ENCODE measurements at regions not wholly inside any gene's neighbourhood (a gene's known extent, or its start where the extent isn't known, plus 50 kb on each side); places are given as distances from the start of the nearest gene placed in this dataset.

DNA sequence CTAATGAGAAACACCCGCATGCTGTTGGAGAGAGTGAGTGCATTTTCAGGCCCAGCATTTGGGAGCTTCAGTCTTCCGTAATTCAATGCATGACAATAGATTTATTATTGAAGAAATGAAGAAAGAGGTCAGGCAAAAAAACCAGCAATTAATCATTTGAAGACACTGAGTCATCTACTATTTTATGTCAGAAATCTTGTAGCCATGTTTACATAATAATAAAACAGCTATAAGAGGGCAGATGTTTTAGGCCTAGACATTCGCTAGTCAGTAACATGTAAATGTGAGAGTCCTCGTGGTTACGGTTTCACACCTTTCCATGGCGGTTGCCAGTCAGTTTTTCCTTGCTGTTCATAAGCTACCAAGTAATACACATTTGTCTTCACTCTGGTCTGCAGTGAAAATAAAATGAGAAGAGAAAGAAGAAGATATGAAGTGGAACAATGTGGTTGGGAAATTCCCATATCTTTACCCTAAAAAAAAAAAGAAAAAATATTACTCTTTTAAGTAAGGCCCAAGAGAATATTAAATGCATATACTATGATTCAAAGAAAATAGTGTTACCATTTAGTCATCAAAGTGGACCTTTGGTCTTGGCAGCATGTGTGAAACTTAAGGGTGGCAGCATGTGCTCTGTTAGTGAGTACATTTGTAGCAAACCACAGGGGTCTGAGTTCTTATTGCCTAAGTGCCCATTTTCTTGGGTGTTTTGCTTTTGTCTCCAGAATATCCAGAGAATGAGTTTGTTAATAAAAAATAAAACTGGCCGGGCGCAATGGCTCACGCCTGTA lies 140.5 kb upstream of the TBL1XR1 start:
- Histone ChIP-seq H3K9ac (replicated peaks in 1 of 4; ENCODE audit: extremely low read depth in 1 of 4, low read depth in 3 of 4, low read length in 3 of 4) (no peak overlapping the region), H4K91ac (replicated peaks; ENCODE audit: insufficient read length, low read length) (no peak overlapping the region), H3K23ac (ENCODE audit: insufficient read length) (no peak overlapping the region), H3K23me2 (ENCODE audit: low read depth, low read length) (no peaks in the 10 kb centered on the region), H3K56ac (replicated peaks; ENCODE audit: insufficient read length, low read depth, low read length) (no peak overlapping the region), H3K4me2 (ENCODE audit: insufficient read depth in 1 of 2, low read depth in 2 of 2, low read length in 2 of 2) (no peak overlapping the region), H4K20me1 (replicated peaks in 1 of 2; ENCODE audit: control insufficient read depth in 1 of 2, insufficient read depth in 2 of 2, low read length in 2 of 2) (no peaks in the 10 kb centered on the region), H2AFZ (ENCODE audit: low read length) (no peak overlapping the region), H3K4me3 (ENCODE audit: extremely low read depth in 1 of 4, insufficient read depth in 2 of 4, low read depth in 3 of 4, low read length in 4 of 4) (no peak overlapping the region), H2BK20ac (ENCODE audit: low read length) (no peak overlapping the region), H3K79me1 (ENCODE audit: low read depth, low read length) (no peaks in the 10 kb centered on the region), H4K8ac (ENCODE audit: extremely low read depth, insufficient read depth, low read length) (no peak overlapping the region), H3K9me3 (ENCODE audit: insufficient read depth in 2 of 2, low read depth in 1 of 2, low read length in 1 of 2) (no peaks in the 10 kb centered on the region), H3K36me3 (ENCODE audit: control insufficient read depth in 2 of 4, insufficient read depth in 4 of 4, low read length in 3 of 4) (no peaks in the 10 kb centered on the region), H2BK12ac (ENCODE audit: low read depth, low read length) (no peak overlapping the region), H2BK120ac (replicated peaks; ENCODE audit: low read depth, low read length) (no peak overlapping the region), H4K5ac (ENCODE audit: insufficient read length, low read depth, low read length) (no peak overlapping the region), H3K4me1 (replicated peaks in 1 of 4; ENCODE audit: control insufficient read depth in 3 of 4, insufficient read depth in 4 of 4, low read length in 3 of 4) (no peaks in the 10 kb centered on the region), H3K4ac (replicated peaks; ENCODE audit: insufficient read length, low read depth, low read length) (no peak overlapping the region), H3K18ac (ENCODE audit: extremely low read depth, low read length) (no peak overlapping the region), H3K27me3 (replicated peaks in 1 of 4; ENCODE audit: control insufficient read depth in 3 of 4, extremely low read depth in 1 of 4, insufficient read depth in 3 of 4, low read length in 3 of 4) (peaks cover 2 to 10% (median 8%) of the 10 kb centered on the region in 4 experiments), H2AK5ac (ENCODE audit: low read depth, low read length) (no peak overlapping the region), H3K14ac (ENCODE audit: insufficient read length) (no peak overlapping the region), H3K79me2 (ENCODE audit: control insufficient read depth in 1 of 2, insufficient read depth in 2 of 2, low read length in 2 of 2) (no peaks in the 10 kb centered on the region), H2BK5ac (ENCODE audit: low read depth, low read length) (no peak overlapping the region), H2BK15ac (ENCODE audit: low read length) (no peak overlapping the region), H3K27ac (ENCODE audit: low read depth, low read length) (no peak overlapping the region)
- CTCF ChIA-PET (ENCODE audit: partially characterized antibody) = interaction anchor here (1.4 kb wide), 1 partner anchor 145 kb away, joined by 3 read pairs; no protein-coding TSS in a partner anchor
- WGBS, 2 experiments (ENCODE audit: extremely low coverage in 1 of 2, insufficient coverage in 1 of 2, insufficient read length in 1 of 2, insufficient replicate concordance in 2 of 2, low coverage in 1 of 2, low lambda C conversion rate in 2 of 2, missing lambda C conversion rate in 1 of 2) = 93% methylated on average over 9 of the region's 9 CpGs; no CpG with 5 or more reads in 1 of the 2 experiments
- POLR2A ChIA-PET (ENCODE audit: partially characterized antibody) = interaction anchor here (0.7 to 1.5 kb wide), 2 partner anchors 19 to 247 kb away, joined by 3 to 4 read pairs; no protein-coding TSS in a partner anchor
- no peak for FAIRE-seq
- DNase-seq (ENCODE audit: low read depth in 1 of 2, low spot score in 2 of 2) = peak in 1 of 2 experiments; percentile 13
- TF ChIP-seq RBBP5 (IDR thresholded peaks at IDR 0.05; ENCODE audit: borderline replicate concordance, low read depth, low read length) = no peak
- no peak for TF ChIP-seq SAP30 (IDR thresholded peaks at IDR 0.05; ENCODE audit: insufficient read depth, insufficient replicate concordance, low read length)
- no peak for TF ChIP-seq CBX8 (IDR thresholded peaks at IDR 0.05; ENCODE audit: borderline replicate concordance, low read depth, low read length)
- TF ChIP-seq, protein P1, sequence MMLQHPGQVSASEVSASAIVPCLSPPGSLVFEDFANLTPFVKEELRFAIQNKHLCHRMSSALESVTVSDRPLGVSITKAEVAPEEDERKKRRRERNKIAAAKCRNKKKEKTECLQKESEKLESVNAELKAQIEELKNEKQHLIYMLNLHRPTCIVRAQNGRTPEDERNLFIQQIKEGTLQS (IDR thresholded peaks at IDR 0.05; ENCODE audit: insufficient read depth, low read depth, low read length) = no peak
- TF ChIP-seq BACH1 (IDR thresholded peaks at IDR 0.05; ENCODE audit: low read length) = no peak
- no peak for TF ChIP-seq USF2 (IDR thresholded peaks at IDR 0.05; ENCODE audit: low read length)
- no peak for TF ChIP-seq POLR2AphosphoS5 (IDR thresholded peaks at IDR 0.05; ENCODE audit: low read depth, low read length)
- TF ChIP-seq CHD1 (IDR thresholded peaks at IDR 0.05; ENCODE audit: low read depth, low read length) = no peak
- TF ChIP-seq YY1 (IDR thresholded peaks at IDR 0.05; ENCODE audit: low read depth, low read length) = no peak
- no peak for TF ChIP-seq JUN (IDR thresholded peaks at IDR 0.05; ENCODE audit: low read depth, low read length)
- no peak for TF ChIP-seq HDAC6 (IDR thresholded peaks at IDR 0.05; ENCODE audit: low read depth, low read length)
- no peak for TF ChIP-seq MAFK (IDR thresholded peaks at IDR 0.05; ENCODE audit: low read depth, low read length)
